HG03565 (cell line): ENCODE measurements at regions not wholly inside any gene's neighbourhood (a gene's known extent, or its start where the extent isn't known, plus 50 kb on each side); places are given as distances from the start of the nearest gene placed in this dataset.

Experiments used
- ATAC-seq: cut with Tn5 transposase; IDR thresholded peaks from one replicate; pipeline ENCODE4 v1.9.1; 2021; ENCODE audit warnings: mild to moderate bottlenecking, moderate library complexity; ENCODE audit not compliant: unreplicated experiment

GRCh38 chr3:88535563-88535962 is 385.8 kb downstream of the C3orf38 start:
- no peak for ATAC-seq

GRCh38 chr3:88542916-88543315 is 393.2 kb downstream of the C3orf38 start:
- no peak for ATAC-seq

GRCh38 chr3:88572450-88572849 is 422.7 kb downstream of the C3orf38 start:
- no peak for ATAC-seq

- ATAC-seq, result no peak
Measured at GRCh38 chr3:88573472-88573871, 423.7 kb downstream of the C3orf38 start.

DNA sequence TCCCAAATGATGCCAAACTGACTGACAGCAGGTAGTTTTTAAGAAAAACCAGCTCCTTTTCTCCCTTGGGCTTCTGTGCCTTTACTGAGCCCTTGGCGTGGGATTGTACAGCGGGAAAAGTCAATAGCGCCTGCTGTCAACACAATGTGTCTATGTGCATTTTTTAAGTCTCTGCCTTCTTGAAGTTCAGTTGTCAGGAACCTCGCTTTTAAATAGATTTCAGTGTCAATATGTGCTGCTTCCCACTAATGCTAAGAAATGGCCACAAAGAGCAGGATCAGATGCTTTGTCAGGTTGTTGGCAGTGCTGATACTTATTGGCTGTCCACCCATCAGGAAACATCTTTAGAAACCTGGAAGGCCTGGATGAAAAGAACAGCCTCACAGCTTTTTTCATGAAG is 424.4 kb downstream of the C3orf38 start:
- ATAC-seq, result no peak

DNA sequence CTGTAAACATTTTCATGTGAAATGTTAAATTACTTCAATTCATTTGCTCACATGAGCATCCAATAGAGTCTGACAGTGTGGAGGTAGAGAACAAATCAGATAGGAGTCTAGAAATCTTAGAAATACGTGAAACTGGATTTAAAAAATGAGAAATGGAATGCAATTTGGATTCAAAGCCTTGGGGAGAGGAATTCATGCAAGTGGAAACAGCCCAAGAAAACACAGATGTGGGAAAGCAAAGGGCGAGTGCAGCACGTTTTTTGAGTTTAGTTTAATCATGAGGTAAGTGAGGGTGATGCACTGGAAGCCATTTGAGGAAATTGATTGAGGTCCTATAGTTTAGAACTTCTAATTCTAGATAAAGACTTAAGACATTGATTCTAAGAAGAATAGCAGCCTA is 434.7 kb downstream of the C3orf38 start:
- ATAC-seq, result no peak

- no peak for ATAC-seq
Measured at GRCh38 chr3:88586121-88586640, 436.4 kb downstream of the C3orf38 start.

- ATAC-seq, result no peak
Measured at GRCh38 chr3:88589138-88589537, 439.4 kb downstream of the C3orf38 start.

DNA sequence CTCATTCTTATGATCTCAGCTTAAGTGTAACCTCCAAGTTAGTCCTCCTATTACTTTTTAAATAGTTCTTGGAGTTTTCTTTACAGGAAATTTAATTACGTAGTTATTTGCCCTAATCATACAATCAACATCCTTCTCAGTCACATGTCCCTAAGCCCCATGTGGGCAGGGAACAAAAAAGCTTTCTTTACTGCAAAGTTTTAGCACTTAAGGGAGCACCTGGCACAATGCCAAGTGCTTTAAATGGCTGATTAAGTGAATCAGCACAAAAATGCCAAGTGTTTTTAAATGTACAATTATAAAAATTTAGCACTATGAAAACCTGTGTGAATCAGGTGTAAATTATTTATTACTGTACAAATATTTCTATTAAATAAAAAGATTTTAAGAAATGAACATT is 445.3 kb downstream of the C3orf38 start:
- no peak for ATAC-seq

DNA sequence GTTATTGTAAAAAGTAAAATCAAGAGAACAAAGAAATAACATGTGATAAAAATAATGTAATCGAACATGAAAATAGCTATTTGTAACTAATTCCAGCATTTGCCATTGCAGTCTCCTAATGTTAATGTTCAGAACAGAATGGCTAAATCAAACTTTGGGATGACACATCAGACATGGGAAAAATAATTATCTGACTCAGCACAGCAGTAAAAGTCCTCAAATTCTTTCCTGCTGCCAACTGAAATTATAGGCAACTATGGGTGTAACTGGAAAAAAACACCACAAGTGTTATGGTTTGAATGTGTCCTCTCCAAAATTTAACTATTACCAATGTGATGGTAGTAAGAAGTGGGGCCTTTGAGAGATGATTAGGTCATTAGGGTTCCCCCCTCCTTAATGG is 446.7 kb downstream of the C3orf38 start:
- ATAC-seq, result no peak

DNA sequence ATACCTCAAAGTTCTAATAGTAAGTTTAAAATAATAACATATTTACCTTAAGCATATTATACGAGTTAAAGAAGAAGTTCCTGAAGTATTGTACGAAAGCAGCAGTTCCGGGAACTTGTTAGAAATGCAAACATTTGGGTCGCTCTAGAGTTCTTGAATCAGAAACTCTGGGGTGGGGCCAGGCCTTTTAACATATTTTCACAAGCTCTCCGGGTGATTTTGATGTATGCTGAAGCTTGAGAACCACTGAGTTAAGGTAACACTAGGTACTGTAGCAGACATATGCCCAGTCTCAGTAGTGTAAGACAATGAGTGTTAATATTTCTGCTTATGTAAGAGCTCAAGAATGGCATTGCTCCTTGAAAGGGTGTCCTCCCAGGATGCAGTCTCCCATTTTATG is 461.1 kb downstream of the C3orf38 start:
- no peak for ATAC-seq

- no peak for ATAC-seq
Measured at GRCh38 chr3:88611826-88612326, 462.1 kb downstream of the C3orf38 start.

GRCh38 chr3:88616413-88616812 is 466.7 kb downstream of the C3orf38 start:
- no peak for ATAC-seq

DNA sequence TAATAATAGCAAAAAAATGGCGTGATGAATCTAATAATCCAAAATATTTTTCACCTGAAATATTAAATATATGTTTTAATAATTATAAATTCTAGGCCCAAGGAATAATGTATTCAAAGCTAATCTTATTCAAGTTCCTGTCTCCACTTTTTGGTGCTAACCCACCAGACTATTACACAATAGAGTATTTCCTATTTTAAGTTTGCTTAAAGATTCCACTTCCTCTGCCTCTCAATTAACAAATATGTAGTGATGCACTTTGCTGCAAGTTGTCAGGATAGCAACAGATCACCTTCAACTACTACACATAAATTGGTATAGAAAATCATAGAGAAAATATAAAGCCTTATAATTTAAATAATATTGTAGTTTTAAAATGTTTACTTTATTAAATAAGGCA is 467.5 kb downstream of the C3orf38 start:
- ATAC-seq, result no peak

DNA sequence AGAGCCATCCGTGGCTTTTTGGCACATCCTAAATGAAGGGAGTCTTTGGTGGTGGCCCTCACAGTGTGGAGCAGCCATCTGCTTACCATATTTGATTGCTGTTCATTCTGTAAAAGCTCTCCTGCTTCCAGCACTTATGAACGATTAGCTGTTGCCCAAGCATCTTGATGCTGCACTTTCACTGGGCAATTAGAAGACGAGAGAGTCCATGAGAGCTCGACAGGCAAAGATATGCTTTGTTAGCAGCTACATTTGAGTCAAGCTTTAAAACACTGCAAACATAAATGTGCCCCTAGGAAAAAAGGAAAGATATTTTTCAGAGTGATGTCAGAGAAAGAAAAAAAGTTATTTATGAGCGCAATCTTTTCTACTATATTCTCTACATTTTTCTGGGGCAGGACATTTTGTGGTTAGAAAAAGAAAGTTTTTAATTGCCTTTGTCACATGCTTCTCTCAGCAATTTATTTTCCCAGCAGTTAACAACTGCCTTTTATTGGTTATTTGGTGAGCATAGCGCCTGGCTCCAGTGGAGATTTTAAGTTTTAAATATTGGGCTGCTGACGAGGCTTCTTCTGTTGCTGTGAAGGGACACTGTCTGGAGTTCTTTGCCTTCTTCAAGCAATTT is 468.4 kb downstream of the C3orf38 start:
- no peak for ATAC-seq

- no peak for ATAC-seq
Measured at GRCh38 chr3:88621586-88621985, 471.8 kb downstream of the C3orf38 start.

DNA sequence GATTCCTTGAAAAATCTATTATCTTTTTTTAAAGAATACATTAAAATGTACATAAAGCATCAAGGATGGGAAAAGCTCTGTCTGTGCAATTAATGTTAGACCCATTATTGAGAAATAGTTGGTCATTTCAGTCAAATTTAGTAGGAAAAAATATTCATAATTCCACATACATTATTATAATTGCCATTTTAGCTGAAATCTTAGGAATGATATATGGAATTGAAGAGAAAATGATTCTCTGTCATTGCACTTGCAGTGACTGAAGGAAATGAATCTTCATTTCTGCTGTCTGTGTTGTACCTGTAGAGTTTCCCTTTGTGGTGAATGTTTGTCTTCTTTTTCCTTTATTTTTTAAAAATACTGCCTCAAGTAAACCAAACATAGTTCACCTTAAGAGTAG is 473.9 kb downstream of the C3orf38 start:
- no peak for ATAC-seq

GRCh38 chr3:88626456-88627120 is 476.8 kb downstream of the C3orf38 start:
- no peak for ATAC-seq

- ATAC-seq, result no peak
Measured at GRCh38 chr3:88628901-88629300, 478.5 kb upstream of the EPHA3 start.

DNA sequence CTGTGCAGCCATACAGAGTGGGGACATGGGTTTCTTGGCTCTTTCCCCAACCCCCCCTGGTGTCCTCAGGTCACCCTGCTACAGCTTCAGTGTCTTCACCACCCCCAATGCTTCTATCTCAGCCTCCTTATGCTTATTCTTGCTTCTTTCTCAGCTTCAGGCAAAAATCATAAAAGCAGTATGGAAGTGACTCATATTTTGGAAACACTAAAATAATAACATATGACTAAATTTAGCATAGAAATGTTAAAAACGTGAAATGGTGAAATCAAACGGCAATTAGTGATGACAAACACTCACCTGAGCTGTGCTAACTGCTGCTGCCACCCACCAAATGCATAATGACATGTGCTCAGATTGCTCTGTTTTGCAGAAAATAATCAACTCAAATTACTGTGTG is 475.2 kb upstream of the EPHA3 start:
- no peak for ATAC-seq

- no peak for ATAC-seq
Measured at GRCh38 chr3:88640581-88640980, 466.8 kb upstream of the EPHA3 start.

- no peak for ATAC-seq
Measured at GRCh38 chr3:88641033-88641604, 466.3 kb upstream of the EPHA3 start.
